Prostate gland (tissue), 2 donors: ENCODE measurements at regions not wholly inside any gene's neighbourhood (a gene's known extent, or its start where the extent isn't known, plus 50 kb on each side); places are given as distances from the start of the nearest gene placed in this dataset.

Experiments
- POLR2A ChIP-seq: fragments of 450-650 bp; IDR thresholded peaks from one replicate; pipeline ENCODE4 v1.6.1; 2016; ENCODE audit warnings: antibody characterized with exemption, mild to moderate bottlenecking
- POLR2AphosphoS5 ChIP-seq: sonication (generic); formaldehyde crosslinking; IDR thresholded peaks from one replicate; pipeline ENCODE4 v1.6.1; 2017; ENCODE audit warnings: antibody characterized with exemption
- TF ChIP-seq, protein P1 (sequence below), 4 experiments: fragments of 200-600 bp in 2 of 4; fragments of 450-650 bp in 2 of 4; sonication (generic) in 2 of 4; IDR thresholded peaks; 1 replicate in 3 of 4; 2 replicates in 1 of 4; pipeline ENCODE4 v1.5.1; 2016 to 2019; ENCODE audit warnings: antibody characterized with exemption in 4 of 4, mild to moderate bottlenecking in 2 of 4, moderate library complexity in 2 of 4

DNA sequence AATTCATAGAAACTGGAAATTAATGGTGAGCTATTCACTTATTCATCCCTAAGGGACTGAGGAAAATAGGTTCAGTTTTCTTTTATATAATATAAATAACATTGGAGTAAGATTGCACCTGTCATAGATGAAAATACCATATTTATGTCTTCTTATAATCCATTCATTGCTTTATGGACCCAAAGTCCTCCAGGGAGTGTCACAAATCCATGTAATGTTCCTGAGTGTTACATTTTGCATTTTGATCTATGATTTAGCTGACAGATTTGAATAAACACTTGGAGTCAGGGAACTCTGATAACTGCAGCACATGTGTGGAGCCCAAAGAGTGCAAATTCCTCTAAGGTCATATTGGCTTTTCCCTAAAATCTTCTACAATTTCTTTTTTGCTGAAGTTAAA, 484.3 kb downstream of the MDFIC start:
- TF ChIP-seq, protein P1, sequence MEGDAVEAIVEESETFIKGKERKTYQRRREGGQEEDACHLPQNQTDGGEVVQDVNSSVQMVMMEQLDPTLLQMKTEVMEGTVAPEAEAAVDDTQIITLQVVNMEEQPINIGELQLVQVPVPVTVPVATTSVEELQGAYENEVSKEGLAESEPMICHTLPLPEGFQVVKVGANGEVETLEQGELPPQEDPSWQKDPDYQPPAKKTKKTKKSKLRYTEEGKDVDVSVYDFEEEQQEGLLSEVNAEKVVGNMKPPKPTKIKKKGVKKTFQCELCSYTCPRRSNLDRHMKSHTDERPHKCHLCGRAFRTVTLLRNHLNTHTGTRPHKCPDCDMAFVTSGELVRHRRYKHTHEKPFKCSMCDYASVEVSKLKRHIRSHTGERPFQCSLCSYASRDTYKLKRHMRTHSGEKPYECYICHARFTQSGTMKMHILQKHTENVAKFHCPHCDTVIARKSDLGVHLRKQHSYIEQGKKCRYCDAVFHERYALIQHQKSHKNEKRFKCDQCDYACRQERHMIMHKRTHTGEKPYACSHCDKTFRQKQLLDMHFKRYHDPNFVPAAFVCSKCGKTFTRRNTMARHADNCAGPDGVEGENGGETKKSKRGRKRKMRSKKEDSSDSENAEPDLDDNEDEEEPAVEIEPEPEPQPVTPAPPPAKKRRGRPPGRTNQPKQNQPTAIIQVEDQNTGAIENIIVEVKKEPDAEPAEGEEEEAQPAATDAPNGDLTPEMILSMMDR (IDR thresholded peaks at IDR 0.05), result no peak
- TF ChIP-seq POLR2A, result no peak
- TF ChIP-seq POLR2AphosphoS5, result no peak
